Esophagus muscularis mucosa (tissue), 4 donors: ENCODE measurements at regions not wholly inside any gene's neighbourhood (a gene's known extent, or its start where the extent isn't known, plus 50 kb on each side); places are given as distances from the start of the nearest gene placed in this dataset.

Experiments used
- EP300 ChIP-seq: sonication (generic); formaldehyde crosslinking; IDR thresholded peaks from one replicate; pipeline ENCODE4 v1.6.1; 2017; ENCODE audit warnings: antibody characterized with exemption
- POLR2A ChIP-seq: fragments of 450-650 bp; IDR thresholded peaks from one replicate; pipeline ENCODE4 v1.6.1; 2017; ENCODE audit warnings: antibody characterized with exemption, moderate library complexity, mild to moderate bottlenecking, low read depth
- POLR2AphosphoS5 ChIP-seq, 2 donors: sonication (generic); formaldehyde crosslinking; IDR thresholded peaks; one replicate each; pipeline ENCODE4 v1.6.1; 2017; ENCODE audit warnings: antibody characterized with exemption in 2 of 2
- TF ChIP-seq, protein P1 (sequence below), 3 experiments: fragments of 200-600 bp in 2 of 3; fragments of 450-650 bp in 1 of 3; sonication (generic) in 2 of 3; IDR thresholded peaks; one replicate each; pipeline ENCODE4 v1.5.1; 2017 to 2019; ENCODE audit warnings: antibody characterized with exemption in 3 of 3, mild to moderate bottlenecking in 2 of 3, moderate library complexity in 1 of 3

DNA sequence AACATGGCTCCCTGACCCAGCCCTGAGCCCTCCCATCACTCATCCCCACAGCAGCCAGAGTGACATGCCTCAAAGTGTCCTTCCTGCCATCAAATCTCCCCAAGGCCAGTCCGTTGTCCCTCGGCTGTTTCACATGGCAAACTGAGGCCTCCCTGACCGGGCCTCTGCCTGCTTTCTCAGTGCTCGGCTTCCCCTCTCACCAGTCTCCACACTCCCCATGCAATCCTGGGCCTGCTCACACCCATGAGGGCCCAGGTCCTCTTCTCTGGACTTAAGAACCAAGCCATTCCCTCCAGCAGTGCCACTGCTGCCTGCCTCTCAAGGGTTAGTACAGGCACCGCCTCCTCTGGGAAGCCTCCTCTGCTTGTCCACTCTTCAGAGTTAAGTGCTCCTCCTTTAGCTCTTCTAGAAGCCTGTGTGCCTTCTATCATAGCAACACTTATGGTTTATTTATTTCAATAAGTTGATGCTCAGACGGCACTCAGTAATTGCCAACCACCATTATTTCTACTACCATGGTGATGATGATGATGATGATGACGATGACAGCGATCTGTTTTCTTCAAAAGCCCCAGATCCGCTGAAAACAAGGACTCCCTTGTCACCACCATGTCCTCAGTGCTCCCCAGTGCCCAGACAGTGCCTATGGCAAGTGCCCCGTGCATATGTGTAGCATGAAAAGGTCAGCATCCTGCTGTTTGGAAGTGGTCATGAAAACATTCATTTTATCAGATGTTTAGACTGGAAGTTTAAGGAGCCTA lies 449.0 kb downstream of the CDH26 start:
- TF ChIP-seq, protein P1, sequence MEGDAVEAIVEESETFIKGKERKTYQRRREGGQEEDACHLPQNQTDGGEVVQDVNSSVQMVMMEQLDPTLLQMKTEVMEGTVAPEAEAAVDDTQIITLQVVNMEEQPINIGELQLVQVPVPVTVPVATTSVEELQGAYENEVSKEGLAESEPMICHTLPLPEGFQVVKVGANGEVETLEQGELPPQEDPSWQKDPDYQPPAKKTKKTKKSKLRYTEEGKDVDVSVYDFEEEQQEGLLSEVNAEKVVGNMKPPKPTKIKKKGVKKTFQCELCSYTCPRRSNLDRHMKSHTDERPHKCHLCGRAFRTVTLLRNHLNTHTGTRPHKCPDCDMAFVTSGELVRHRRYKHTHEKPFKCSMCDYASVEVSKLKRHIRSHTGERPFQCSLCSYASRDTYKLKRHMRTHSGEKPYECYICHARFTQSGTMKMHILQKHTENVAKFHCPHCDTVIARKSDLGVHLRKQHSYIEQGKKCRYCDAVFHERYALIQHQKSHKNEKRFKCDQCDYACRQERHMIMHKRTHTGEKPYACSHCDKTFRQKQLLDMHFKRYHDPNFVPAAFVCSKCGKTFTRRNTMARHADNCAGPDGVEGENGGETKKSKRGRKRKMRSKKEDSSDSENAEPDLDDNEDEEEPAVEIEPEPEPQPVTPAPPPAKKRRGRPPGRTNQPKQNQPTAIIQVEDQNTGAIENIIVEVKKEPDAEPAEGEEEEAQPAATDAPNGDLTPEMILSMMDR (IDR thresholded peaks at IDR 0.05): no peak
- TF ChIP-seq EP300 (no peak), POLR2A (no peak), POLR2AphosphoS5 (IDR thresholded peaks at IDR 0.05) (no peak)
